KMS-11 (cell line): ENCODE measurements at regions not wholly inside any gene's neighbourhood (a gene's known extent, or its start where the extent isn't known, plus 50 kb on each side); places are given as distances from the start of the nearest gene placed in this dataset.

Source experiments
- H2AFZ ChIP-seq: fragments of 200-600 bp; sonication (generic); 2 replicates; pipeline ENCODE4 v1.6.1; 2016; ENCODE audit warnings: antibody characterized with exemption, mixed run types, low read depth
- H3K27ac ChIP-seq: fragments of 200-600 bp; sonication (generic); 2 replicates; pipeline ENCODE4 v1.6.1; 2016; ENCODE audit warnings: mild to moderate bottlenecking, mixed run types
- H3K27me3 ChIP-seq: fragments of 200-600 bp; sonication (generic); 2 replicates; pipeline ENCODE4 v1.6.1; 2017; ENCODE audit warnings: mild to moderate bottlenecking, low read depth, mixed run types, moderate library complexity; ENCODE audit not compliant: insufficient read depth
- H3K36me3 ChIP-seq: fragments of 200-600 bp; sonication (generic); 2 replicates; pipeline ENCODE4 v1.6.1; 2017; ENCODE audit warnings: mild to moderate bottlenecking, mixed run types; ENCODE audit not compliant: insufficient read depth
- H3K4me1 ChIP-seq: fragments of 200-600 bp; sonication (generic); 2 replicates; pipeline ENCODE4 v1.6.1; 2016; ENCODE audit warnings: mild to moderate bottlenecking, low read depth, mixed run types; ENCODE audit not compliant: poor library complexity, severe bottlenecking
- H3K4me2 ChIP-seq: fragments of 200-600 bp; sonication (generic); 2 replicates; pipeline ENCODE4 v1.7.0; 2016; ENCODE audit warnings: mild to moderate bottlenecking, mixed run types
- H3K4me3 ChIP-seq: fragments of 200-600 bp; sonication (generic); IDR thresholded peaks from 2 replicates; pipeline ENCODE4 v1.6.1; 2017; ENCODE audit warnings: low read depth, low read length, mixed read lengths; ENCODE audit not compliant: insufficient read depth
- H3K79me2 ChIP-seq: fragments of 200-600 bp; sonication (generic); 2 replicates; pipeline ENCODE4 v1.6.1; 2016; ENCODE audit warnings: low read depth, mixed run types; ENCODE audit not compliant: insufficient read depth
- H3K9ac ChIP-seq: fragments of 200-600 bp; sonication (generic); 2 replicates; pipeline ENCODE4 v1.6.1; 2016; ENCODE audit warnings: mild to moderate bottlenecking, mixed run types
- H4K20me1 ChIP-seq: fragments of 200-600 bp; sonication (generic); 2 replicates; pipeline ENCODE4 v1.6.1; 2016; ENCODE audit warnings: mild to moderate bottlenecking, mixed run types; ENCODE audit not compliant: insufficient read depth
- CTCF ChIP-seq: fragments of 200-600 bp; sonication (generic); conservative IDR thresholded peaks from 2 replicates; pipeline ENCODE4 v1.6.1; 2017; ENCODE audit warnings: low read depth, mild to moderate bottlenecking, antibody characterized with exemption, low read length, moderate library complexity, mixed read lengths

DNA sequence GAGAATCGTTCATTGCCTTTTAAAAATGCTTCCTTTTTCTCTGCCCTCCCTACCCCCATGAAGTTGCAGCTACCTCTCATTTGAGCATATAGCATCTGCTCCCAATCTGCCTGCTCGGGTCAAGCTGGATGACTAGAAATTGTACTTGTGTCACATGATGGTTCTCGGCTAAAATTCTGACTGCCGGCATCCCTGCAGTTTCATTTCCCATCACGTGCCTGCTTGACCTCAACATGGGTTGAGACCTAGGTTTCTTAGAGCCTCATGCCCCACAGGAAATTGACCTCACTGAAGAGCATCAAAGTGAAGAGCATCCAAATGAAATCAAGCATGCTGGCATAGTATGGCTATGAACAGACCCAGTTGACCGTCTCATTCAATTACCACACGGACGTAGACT is 581.6 kb upstream of the PSMD7 start:
- H3K9ac ChIP-seq, result no peak overlapping the region
- no peaks in the 10 kb centered on the region for H3K36me3 ChIP-seq
- H3K4me2 ChIP-seq, result no peak overlapping the region
- H3K4me1 ChIP-seq, result no peaks in the 10 kb centered on the region
- H4K20me1 ChIP-seq, result no peaks in the 10 kb centered on the region
- no peak overlapping the region for H3K4me3 ChIP-seq
- no peak overlapping the region for H3K27ac ChIP-seq
- H3K79me2 ChIP-seq, result no peaks in the 10 kb centered on the region
- H2AFZ ChIP-seq, result no peak overlapping the region
- no peak for TF ChIP-seq CTCF
- no peaks in the 10 kb centered on the region for H3K27me3 ChIP-seq

DNA sequence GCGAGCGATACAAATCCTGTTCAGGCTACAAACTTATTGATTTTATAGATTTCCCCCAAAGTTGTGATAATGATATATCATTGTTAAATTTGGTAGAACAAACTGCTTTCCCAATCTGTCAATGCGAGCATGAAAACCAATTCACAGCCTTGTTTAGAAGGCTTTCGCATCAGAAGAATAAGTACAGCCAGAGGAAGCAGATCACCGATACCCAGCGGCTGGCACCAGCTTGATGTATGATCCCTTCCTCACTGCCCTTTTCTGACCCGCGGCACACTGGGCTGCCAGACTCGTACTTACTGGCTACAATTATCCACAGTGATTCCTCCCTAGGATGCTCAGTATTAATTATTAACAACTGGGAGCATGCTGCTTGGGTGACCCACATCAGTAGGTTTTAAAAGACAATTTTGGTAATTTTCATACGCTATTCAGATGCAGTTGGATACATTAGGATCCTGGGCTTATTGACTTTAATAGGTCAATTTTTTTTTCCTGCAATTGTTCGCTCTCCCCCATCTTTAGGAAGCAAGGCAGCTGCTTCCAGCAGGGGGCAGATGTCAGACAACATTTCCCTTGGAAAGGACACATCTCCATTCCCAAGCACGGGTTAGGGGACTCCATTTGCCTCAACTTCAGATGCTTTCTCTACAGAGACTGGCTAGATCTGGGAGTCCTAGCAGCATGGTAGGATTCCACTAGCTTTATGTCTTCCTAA is 582.7 kb upstream of the PSMD7 start:
- H3K27ac ChIP-seq, result no peak overlapping the region
- no peaks in the 10 kb centered on the region for H3K36me3 ChIP-seq
- TF ChIP-seq CTCF, result no peak
- H3K4me2 ChIP-seq, result no peak overlapping the region
- no peaks in the 10 kb centered on the region for H3K27me3 ChIP-seq
- no peaks in the 10 kb centered on the region for H3K4me1 ChIP-seq
- H3K79me2 ChIP-seq, result no peaks in the 10 kb centered on the region
- no peaks in the 10 kb centered on the region for H4K20me1 ChIP-seq
- H2AFZ ChIP-seq, result no peak overlapping the region
- no peak overlapping the region for H3K9ac ChIP-seq
- no peak overlapping the region for H3K4me3 ChIP-seq

DNA sequence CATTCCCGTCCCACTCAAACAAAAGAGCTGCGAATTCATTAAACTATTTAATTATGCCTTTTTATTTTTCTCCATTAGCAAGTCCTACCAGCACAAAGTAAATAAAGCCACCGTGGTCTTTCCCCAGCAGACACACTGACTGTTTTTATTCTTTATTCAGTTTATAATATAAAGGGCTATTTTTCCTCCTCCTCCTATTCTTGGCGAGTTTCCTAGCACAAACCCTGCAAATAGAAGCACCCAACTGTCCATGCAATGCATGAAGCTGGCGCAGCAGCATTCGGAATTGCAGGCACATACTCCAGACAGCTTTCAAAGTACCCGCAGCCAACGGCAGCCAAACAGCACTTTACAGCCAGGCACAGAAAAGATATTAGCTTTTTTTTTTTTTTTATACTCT is 583.4 kb upstream of the PSMD7 start:
- Histone ChIP-seq H2AFZ (no peak overlapping the region), H3K27ac (no peak overlapping the region), H3K36me3 (no peaks in the 10 kb centered on the region), H3K9ac (no peak overlapping the region), H3K4me2 (no peak overlapping the region), H3K4me3 (no peak overlapping the region), H3K4me1 (no peaks in the 10 kb centered on the region), H3K27me3 (no peaks in the 10 kb centered on the region), H3K79me2 (no peaks in the 10 kb centered on the region), H4K20me1 (no peaks in the 10 kb centered on the region)
- TF ChIP-seq CTCF, result no peak

DNA sequence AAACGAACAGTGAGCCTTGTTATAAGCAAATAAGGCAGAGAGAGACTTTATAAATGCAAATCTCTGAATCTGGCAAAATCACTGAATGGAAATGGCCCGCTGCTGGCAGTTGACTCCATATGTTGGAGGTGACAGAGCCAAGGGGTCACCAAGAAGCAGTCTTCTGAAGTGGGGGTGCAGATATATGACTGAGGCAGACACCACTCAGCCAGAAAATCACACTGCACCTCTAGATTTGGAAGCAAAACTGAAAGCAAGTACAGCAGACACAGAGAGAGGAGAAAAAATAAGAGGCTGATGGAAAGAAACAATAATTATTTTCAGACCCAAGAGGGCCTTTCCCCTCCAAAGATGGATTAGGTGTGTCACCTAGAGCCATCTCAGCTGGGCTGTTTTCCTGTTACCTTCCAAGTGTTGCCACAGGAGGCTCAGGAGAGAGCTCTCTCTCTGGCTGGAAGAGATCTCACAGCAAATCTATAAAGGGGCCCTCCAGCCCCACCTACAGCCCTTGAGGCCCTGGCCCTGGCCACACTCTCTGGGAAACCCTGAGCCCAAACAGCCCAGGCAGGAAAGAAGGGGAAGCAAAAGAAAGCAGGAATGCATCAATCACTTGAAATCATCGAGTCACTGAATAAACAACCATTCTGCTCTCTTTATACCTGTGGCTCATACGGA is 585.1 kb upstream of the PSMD7 start:
- no peak for TF ChIP-seq CTCF
- Histone ChIP-seq H3K36me3 (no peaks in the 10 kb centered on the region), H3K4me1 (no peaks in the 10 kb centered on the region), H3K4me2 (no peak overlapping the region), H3K9ac (no peak overlapping the region), H3K27ac (no peak overlapping the region), H3K79me2 (no peaks in the 10 kb centered on the region), H3K27me3 (no peaks in the 10 kb centered on the region), H3K4me3 (no peak overlapping the region), H4K20me1 (no peaks in the 10 kb centered on the region), H2AFZ (no peak overlapping the region)
